OCI-LY3 (cell line): ENCODE measurements at regions not wholly inside any gene's neighbourhood (a gene's known extent, or its start where the extent isn't known, plus 50 kb on each side); places are given as distances from the start of the nearest gene placed in this dataset.

Experiments used
- EZH2phosphoT487 ChIP-seq: fragments of 200-600 bp; shearing (Covaris generic); IDR thresholded peaks from 2 replicates; pipeline ENCODE4 v1.6.1; 2018; ENCODE audit warnings: antibody characterized with exemption, mixed run types, low read depth
- TF ChIP-seq, protein P1 (sequence below): fragments of 200-600, 300-600 bp; sonication (generic); IDR thresholded peaks from 2 replicates; pipeline ENCODE4 v1.5.1; 2014; ENCODE audit warnings: antibody characterized with exemption, low read length, low read depth

DNA sequence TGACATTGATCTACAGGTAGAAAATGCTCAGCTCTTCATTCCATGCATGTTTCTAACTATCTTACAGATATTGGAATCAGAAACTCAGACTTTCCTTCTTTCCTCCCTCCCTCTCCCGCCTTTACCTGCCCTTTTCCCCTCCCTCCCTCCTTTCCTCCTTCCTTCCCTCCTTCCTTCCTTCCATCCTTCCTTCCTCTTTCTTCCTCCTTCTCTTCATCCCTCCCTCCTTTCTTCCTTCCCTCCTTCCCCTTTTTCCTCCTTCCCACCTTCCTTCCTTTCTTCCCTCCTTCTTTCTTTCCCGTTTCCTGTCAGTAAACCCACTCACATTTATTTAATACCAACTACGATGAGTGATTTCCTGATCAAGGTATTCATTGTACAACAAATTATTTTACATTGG lies 113.4 kb upstream of the IRS2 start:
- TF ChIP-seq EZH2phosphoT487 = no peak
- TF ChIP-seq, protein P1, sequence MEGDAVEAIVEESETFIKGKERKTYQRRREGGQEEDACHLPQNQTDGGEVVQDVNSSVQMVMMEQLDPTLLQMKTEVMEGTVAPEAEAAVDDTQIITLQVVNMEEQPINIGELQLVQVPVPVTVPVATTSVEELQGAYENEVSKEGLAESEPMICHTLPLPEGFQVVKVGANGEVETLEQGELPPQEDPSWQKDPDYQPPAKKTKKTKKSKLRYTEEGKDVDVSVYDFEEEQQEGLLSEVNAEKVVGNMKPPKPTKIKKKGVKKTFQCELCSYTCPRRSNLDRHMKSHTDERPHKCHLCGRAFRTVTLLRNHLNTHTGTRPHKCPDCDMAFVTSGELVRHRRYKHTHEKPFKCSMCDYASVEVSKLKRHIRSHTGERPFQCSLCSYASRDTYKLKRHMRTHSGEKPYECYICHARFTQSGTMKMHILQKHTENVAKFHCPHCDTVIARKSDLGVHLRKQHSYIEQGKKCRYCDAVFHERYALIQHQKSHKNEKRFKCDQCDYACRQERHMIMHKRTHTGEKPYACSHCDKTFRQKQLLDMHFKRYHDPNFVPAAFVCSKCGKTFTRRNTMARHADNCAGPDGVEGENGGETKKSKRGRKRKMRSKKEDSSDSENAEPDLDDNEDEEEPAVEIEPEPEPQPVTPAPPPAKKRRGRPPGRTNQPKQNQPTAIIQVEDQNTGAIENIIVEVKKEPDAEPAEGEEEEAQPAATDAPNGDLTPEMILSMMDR = no peak
